ENCODE measurements at regions not wholly inside any gene's neighbourhood (a gene's known extent, or its start where the extent isn't known, plus 50 kb on each side); places are given as distances from the start of the nearest gene placed in this dataset.
"Not testable (repeated sequence)": the region's sequence is repeated elsewhere in the genome, so short reads cannot be mapped to it uniquely, and the experiment has no call there.

GRCh38 chr2:89152501-89152900, 461.0 kb downstream of the RPIA start:
- not testable (repeated sequence) for H3K9ac ChIP-seq (ENCODE audit: insufficient read depth, low read length, poor library complexity, severe bottlenecking); H3K9me3 ChIP-seq (replicated peaks in 1 of 2; ENCODE audit: control insufficient read depth in 1 of 2, insufficient read depth in 1 of 2, low read length in 2 of 2); H3K4me2 ChIP-seq (replicated peaks; ENCODE audit: extremely low read depth, low read length, poor library complexity, severe bottlenecking); H3K27ac ChIP-seq (ENCODE audit: low read depth in 1 of 2, low read length in 2 of 2); H3K36me3 ChIP-seq (replicated peaks in 1 of 2; ENCODE audit: control insufficient read depth in 1 of 2, insufficient read depth in 2 of 2, low read length in 2 of 2); H3K79me2 ChIP-seq (ENCODE audit: insufficient read depth, low read length); H3K4me1 Mint-ChIP-seq; H3K9me3 Mint-ChIP-seq; DNase-seq; H3K27me3 Mint-ChIP-seq (ENCODE audit: low read depth in 3 of 3); H4K20me1 ChIP-seq (ENCODE audit: insufficient read depth, low read length); H2AFZ ChIP-seq (ENCODE audit: insufficient read depth, low read depth, low read length, poor library complexity, severe bottlenecking); H3K36me3 Mint-ChIP-seq; H3K4me3 Mint-ChIP-seq; H3K4me1 ChIP-seq (ENCODE audit: control insufficient read depth in 1 of 2, insufficient read depth in 2 of 2, low read length in 2 of 2); H3K27ac Mint-ChIP-seq; H3K27me3 ChIP-seq (ENCODE audit: control insufficient read depth in 2 of 2, insufficient read depth in 2 of 2, low read length in 2 of 2); H3K4me3 ChIP-seq (replicated peaks in 1 of 3; ENCODE audit: low read depth in 2 of 3, low read length in 3 of 3)
- intact Hi-C loops (cut with micrococcal nuclease) = loop anchor here in 1 of 2 donors (10.0 kb wide), 1 partner anchor 278 kb away; no protein-coding TSS in a partner anchor

- not testable (repeated sequence) for H3K4me3 Mint-ChIP-seq
- H3K27ac Mint-ChIP-seq = peak overlapping the region in 1 of 7 donors; percentile 50
- intact Hi-C loops (cut with micrococcal nuclease) = loop anchor here in 1 of 2 donors (10.0 kb wide), 1 partner anchor 278 kb away; no protein-coding TSS in a partner anchor
These were observed 461.7 kb downstream of the RPIA start for GRCh38 chr2:89153210-89153609.

GRCh38 chr2:89154247-89154682, 462.8 kb downstream of the RPIA start:
- not testable (repeated sequence) for H3K36me3 ChIP-seq (replicated peaks in 1 of 2; ENCODE audit: control insufficient read depth in 1 of 2, insufficient read depth in 2 of 2, low read length in 2 of 2); H4K20me1 ChIP-seq (ENCODE audit: insufficient read depth, low read length); H3K9ac ChIP-seq (ENCODE audit: insufficient read depth, low read length, poor library complexity, severe bottlenecking); H3K4me1 Mint-ChIP-seq; DNase-seq; H3K27me3 ChIP-seq (ENCODE audit: control insufficient read depth in 2 of 2, insufficient read depth in 2 of 2, low read length in 2 of 2); H3K27me3 Mint-ChIP-seq (ENCODE audit: low read depth in 3 of 3); H2AFZ ChIP-seq (ENCODE audit: insufficient read depth, low read depth, low read length, poor library complexity, severe bottlenecking); H3K36me3 Mint-ChIP-seq; H3K4me2 ChIP-seq (replicated peaks; ENCODE audit: extremely low read depth, low read length, poor library complexity, severe bottlenecking); H3K79me2 ChIP-seq (ENCODE audit: insufficient read depth, low read length); H3K4me3 Mint-ChIP-seq; H3K27ac Mint-ChIP-seq; H3K4me3 ChIP-seq (replicated peaks in 1 of 3; ENCODE audit: low read depth in 2 of 3, low read length in 3 of 3); H3K4me1 ChIP-seq (ENCODE audit: control insufficient read depth in 1 of 2, insufficient read depth in 2 of 2, low read length in 2 of 2); H3K9me3 Mint-ChIP-seq; H3K9me3 ChIP-seq (replicated peaks in 1 of 2; ENCODE audit: control insufficient read depth in 1 of 2, insufficient read depth in 1 of 2, low read length in 2 of 2); H3K27ac ChIP-seq (ENCODE audit: low read depth in 1 of 2, low read length in 2 of 2)
- WGBS (ENCODE audit: insufficient coverage) = no CpG with 5 or more reads among the region's 2 CpGs
- intact Hi-C loops (cut with micrococcal nuclease) = loop anchor here in 1 of 2 donors (10.0 kb wide), 1 partner anchor 279 kb away; no protein-coding TSS in a partner anchor
- peak; percentile 42 for TF ChIP-seq CTCF (IDR thresholded peaks at IDR 0.05)

More at GRCh38 chr2:89153210-89153609, 461.7 kb downstream of the RPIA start:
- H3K9ac ChIP-seq (ENCODE audit: insufficient read depth, low read length, poor library complexity, severe bottlenecking) = peak overlapping the region; percentile 21
- not testable (repeated sequence) for H3K4me1 ChIP-seq (ENCODE audit: control insufficient read depth in 1 of 2, insufficient read depth in 2 of 2, low read length in 2 of 2); H3K9me3 Mint-ChIP-seq; H2AFZ ChIP-seq (ENCODE audit: insufficient read depth, low read depth, low read length, poor library complexity, severe bottlenecking); H4K20me1 ChIP-seq (ENCODE audit: insufficient read depth, low read length); H3K36me3 Mint-ChIP-seq; H3K27me3 ChIP-seq (ENCODE audit: control insufficient read depth in 2 of 2, insufficient read depth in 2 of 2, low read length in 2 of 2); H3K27ac ChIP-seq (ENCODE audit: low read depth in 1 of 2, low read length in 2 of 2); H3K4me2 ChIP-seq (replicated peaks; ENCODE audit: extremely low read depth, low read length, poor library complexity, severe bottlenecking); H3K4me1 Mint-ChIP-seq; H3K36me3 ChIP-seq (replicated peaks in 1 of 2; ENCODE audit: control insufficient read depth in 1 of 2, insufficient read depth in 2 of 2, low read length in 2 of 2); H3K9me3 ChIP-seq (replicated peaks in 1 of 2; ENCODE audit: control insufficient read depth in 1 of 2, insufficient read depth in 1 of 2, low read length in 2 of 2); H3K27me3 Mint-ChIP-seq (ENCODE audit: low read depth in 3 of 3); H3K4me3 ChIP-seq (replicated peaks in 1 of 3; ENCODE audit: low read depth in 2 of 3, low read length in 3 of 3); H3K79me2 ChIP-seq (ENCODE audit: insufficient read depth, low read length)
- WGBS (ENCODE audit: insufficient coverage) = no CpG with 5 or more reads among the region's 2 CpGs
- DNase-seq = peak in 1 of 3 donors; percentile 6

- H3K4me3 ChIP-seq (replicated peaks in 1 of 3; ENCODE audit: low read depth in 2 of 3, low read length in 3 of 3); H3K4me1 ChIP-seq (ENCODE audit: control insufficient read depth in 1 of 2, insufficient read depth in 2 of 2, low read length in 2 of 2); H4K20me1 ChIP-seq (ENCODE audit: insufficient read depth, low read length); DNase-seq; H3K27me3 Mint-ChIP-seq (ENCODE audit: low read depth in 3 of 3); H3K36me3 Mint-ChIP-seq; H3K36me3 ChIP-seq (replicated peaks in 1 of 2; ENCODE audit: control insufficient read depth in 1 of 2, insufficient read depth in 2 of 2, low read length in 2 of 2); H3K79me2 ChIP-seq (ENCODE audit: insufficient read depth, low read length); H3K9me3 Mint-ChIP-seq; H2AFZ ChIP-seq (ENCODE audit: insufficient read depth, low read depth, low read length, poor library complexity, severe bottlenecking); H3K9me3 ChIP-seq (replicated peaks in 1 of 2; ENCODE audit: control insufficient read depth in 1 of 2, insufficient read depth in 1 of 2, low read length in 2 of 2); H3K27me3 ChIP-seq (ENCODE audit: control insufficient read depth in 2 of 2, insufficient read depth in 2 of 2, low read length in 2 of 2); intact Hi-C loops (cut with micrococcal nuclease); H3K9ac ChIP-seq (ENCODE audit: insufficient read depth, low read length, poor library complexity, severe bottlenecking); H3K4me3 Mint-ChIP-seq; H3K4me2 ChIP-seq (replicated peaks; ENCODE audit: extremely low read depth, low read length, poor library complexity, severe bottlenecking); H3K27ac ChIP-seq (ENCODE audit: low read depth in 1 of 2, low read length in 2 of 2); H3K4me1 Mint-ChIP-seq; H3K27ac Mint-ChIP-seq: not testable (repeated sequence)
- WGBS (ENCODE audit: insufficient coverage) = no CpG with 5 or more reads among the region's 9 CpGs
These were observed 468.8 kb downstream of the RPIA start for GRCh38 chr2:89160306-89160705.

Measured in CD14-positive monocyte (primary cell).